Stimulated activated CD8-positive, alpha-beta memory T cell treated with anti-CD3 and anti-CD28 coated beads, Interleukin-12 subunit alpha, Interleukin-12 subunit beta, amount 100 ng/mL, for 1 hour (primary cell): ENCODE measurements at regions not wholly inside any gene's neighbourhood (a gene's known extent, or its start where the extent isn't known, plus 50 kb on each side); places are given as distances from the start of the nearest gene placed in this dataset.

ENCODE experiments used
- DNase-seq: peaks from one replicate; pipeline ENCODE4 v3.0.0-alpha.2; 2020; ENCODE audit warnings: low read depth

DNA sequence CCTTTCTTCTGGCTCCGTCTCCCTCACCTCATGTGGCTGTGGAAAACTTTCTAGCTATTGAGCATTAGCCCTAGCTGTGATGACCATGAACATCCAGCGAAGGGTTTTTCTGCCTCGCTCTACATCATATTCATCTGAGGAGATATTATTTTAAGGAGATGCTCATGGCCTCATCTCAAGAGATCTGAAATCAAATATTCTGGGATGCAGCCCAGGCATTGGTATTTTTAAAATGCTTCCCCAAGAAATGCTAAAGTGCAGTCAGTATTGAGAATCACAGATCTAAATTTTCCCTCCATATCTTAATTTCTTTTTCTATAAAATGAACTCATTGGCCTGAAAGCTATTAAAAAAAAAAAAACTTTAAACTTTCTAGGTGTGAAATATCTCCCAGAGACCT, 238.2 kb upstream of the CELF2 start:
- no peak for DNase-seq

- DNase-seq, result no peak
Measured at GRCh38 chr10:10780746-10781145, 236.9 kb upstream of the CELF2 start.

- no peak for DNase-seq
Measured at GRCh38 chr10:10782603-10783002, 235.1 kb upstream of the CELF2 start.

DNA sequence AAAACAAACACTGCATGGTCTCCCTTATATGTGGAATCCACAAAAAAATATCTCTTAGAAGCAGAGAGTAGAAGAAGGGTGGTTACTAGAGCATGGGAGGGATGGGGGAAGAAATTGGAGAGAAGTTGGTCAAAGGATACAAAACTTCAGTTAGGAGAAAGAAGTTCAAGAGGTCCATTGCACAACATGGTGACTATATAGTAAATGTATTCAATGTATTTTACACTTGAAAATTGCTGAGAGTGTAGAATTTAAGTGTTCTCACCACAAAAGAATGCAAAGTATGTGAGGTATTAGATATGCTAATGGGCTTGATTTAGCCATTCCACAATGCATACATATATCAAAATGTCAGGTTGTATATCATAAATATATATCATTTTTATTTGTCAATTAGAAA, 232.0 kb upstream of the CELF2 start:
- no peak for DNase-seq

DNA sequence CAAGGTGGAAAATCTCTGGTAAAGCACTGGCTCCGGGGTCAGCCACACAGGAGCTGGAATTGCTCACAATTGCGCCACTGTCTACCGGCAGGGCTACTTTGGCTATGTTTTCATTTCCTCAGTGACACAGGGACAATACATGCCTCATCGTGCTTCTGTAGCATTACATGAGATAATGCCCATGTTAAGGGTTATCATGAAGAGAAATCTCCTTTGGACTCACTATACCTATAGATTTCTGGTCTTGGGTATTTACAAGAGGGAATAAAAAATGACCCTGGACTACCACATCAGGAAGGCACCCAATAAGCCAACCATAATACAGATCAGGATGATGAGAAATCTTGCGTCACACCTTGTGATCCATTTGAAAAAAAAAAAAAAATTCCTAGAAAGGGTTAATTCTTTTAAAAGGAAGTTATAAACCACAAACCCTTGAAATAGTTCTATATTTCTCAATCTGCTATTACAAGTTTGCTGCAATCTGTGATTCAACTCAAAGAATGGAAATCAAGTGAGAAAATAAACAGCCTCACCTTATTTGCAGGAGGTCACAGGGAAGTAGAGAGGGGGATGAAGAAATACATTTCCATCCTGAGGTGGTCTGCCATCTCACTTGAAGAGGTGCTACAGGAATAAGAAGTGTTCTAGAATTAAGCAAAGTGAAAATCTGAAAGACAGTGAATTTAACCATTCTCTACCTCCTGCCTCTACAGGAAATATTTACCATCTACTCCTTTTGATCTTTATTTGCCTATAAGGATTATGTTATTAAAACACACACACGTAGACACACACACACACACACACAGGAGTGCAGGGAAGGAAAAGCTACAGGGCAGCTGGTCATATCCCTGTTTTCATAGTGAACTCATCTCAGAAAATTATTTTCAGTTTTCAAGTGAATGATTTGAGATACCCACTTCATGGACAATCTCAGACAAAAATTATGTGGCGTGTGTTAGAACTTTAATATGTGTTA, 231.3 kb upstream of the CELF2 start:
- DNase-seq, result no peak

DNA sequence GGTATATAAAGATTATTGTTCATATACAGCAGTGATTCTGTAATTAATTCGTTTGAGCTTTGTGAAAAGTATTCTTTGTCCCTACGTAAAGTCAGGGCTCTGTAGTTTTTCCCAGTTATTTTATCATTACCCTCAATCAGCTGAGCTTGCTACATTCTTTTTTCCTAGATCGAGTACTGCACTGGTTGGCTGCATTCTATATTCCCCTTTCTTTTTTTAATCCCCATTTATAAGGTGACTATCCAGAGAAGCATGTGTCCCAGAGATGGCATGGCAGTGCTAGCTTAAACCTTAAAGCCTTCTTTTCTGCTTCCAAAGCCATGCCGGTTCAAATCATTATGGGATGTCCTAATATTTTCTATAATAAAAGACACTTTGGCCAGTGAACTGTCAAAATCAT, 230.1 kb upstream of the CELF2 start:
- DNase-seq, result no peak

DNA sequence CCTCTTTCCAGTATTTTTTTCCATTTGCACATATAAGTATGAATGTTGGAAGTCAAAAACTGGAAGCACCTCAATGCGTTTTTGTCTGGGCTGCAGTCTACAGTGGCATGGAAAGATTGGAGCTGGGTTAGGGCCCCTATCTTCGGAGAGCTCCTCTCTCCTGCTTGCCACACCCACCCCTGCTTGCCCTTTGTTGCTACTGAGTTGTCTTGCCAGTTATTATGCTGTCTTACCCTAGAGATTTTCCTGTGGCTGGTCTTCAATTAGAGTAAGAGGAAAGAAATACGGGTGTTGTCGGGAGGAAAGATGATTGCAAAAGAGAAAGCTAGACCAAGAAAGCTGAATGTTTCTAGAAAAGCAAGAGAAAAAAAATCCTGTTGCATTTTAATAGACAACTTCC, 228.9 kb upstream of the CELF2 start:
- no peak for DNase-seq

DNA sequence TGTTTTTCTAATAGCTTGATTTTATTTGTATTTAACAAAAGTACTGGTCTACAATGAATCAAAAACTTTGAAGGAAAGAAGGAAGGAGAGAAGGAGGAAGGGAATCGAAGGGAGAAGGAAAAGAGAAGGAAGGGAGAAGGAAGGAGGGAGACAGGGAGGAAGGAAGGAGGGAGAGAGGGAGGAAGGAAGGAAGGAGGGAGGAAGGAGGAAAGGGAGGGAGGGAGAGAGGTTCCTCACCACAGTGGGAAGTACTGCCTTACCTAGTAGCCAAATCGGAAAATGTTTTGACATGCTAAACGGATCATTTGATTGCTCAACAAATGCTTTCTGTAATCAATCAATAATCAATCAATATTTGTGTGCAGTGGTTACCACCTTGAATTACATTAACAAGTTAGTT, 225.8 kb upstream of the CELF2 start:
- DNase-seq, result no peak

GRCh38 chr10:10792681-10793080, 225.0 kb upstream of the CELF2 start:
- DNase-seq, result no peak

- DNase-seq, result no peak
Measured at GRCh38 chr10:10794046-10794445, 223.6 kb upstream of the CELF2 start.

- DNase-seq, result no peak
Measured at GRCh38 chr10:10794791-10795191, 222.9 kb upstream of the CELF2 start.

DNA sequence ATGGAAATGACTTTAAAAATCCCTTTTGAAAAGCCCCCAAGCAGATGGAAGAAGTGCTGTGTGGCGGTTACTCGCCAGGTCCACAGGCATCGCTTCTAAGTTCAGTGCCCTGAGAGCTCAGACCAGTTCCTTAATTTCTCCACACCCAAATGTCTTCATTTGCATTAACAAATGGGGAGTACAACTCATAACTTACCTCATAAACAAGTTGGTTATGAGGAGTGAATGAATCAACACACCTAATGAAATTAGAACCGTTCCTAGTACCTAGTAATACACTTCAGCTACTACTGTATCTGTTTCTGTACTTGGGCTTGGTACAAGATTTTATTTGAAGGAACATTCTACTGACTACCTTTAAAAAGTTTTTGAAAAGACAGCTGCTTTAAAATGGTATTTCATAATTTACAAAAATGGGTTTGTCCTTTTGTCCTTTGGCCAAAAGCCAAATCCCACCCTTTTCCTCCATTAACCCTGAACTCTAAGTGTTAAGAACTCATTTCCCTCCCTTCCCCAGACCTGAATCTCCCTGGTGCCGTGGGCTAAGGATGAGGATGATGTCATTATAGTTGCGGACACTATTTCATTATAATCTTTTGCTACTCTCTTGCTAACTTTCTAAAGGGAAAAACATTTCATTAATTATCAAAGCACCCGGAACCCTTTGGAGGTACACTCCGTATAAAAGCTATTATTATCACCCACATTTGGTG, 221.5 kb upstream of the CELF2 start:
- no peak for DNase-seq

- no peak for DNase-seq
Measured at GRCh38 chr10:10796774-10797415, 220.8 kb upstream of the CELF2 start.

GRCh38 chr10:10797513-10797912, 220.2 kb upstream of the CELF2 start:
- DNase-seq, result no peak

- no peak for DNase-seq
Measured at GRCh38 chr10:10798102-10798863, 219.4 kb upstream of the CELF2 start.

- DNase-seq, result no peak
Measured at GRCh38 chr10:10798864-10799192, 218.8 kb upstream of the CELF2 start.

DNA sequence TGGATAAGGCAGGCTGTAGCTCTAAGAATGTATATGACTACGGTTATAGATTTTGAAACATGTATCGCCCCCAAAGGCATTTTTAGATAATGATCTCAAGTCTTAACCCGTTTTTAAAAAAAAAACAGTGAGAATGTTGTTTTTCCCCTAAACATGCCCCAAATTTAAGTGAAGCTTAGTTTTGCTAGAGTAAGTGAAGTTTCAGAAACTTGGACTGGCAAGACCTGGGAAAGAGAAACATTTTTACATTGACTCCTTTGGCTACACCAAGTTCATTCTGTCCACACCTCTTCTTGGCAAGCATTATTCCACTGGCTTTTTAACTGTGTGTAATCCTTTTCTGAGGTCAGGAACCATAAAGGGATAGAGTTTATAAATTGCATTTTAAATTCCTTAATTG, 216.7 kb upstream of the CELF2 start:
- no peak for DNase-seq

DNA sequence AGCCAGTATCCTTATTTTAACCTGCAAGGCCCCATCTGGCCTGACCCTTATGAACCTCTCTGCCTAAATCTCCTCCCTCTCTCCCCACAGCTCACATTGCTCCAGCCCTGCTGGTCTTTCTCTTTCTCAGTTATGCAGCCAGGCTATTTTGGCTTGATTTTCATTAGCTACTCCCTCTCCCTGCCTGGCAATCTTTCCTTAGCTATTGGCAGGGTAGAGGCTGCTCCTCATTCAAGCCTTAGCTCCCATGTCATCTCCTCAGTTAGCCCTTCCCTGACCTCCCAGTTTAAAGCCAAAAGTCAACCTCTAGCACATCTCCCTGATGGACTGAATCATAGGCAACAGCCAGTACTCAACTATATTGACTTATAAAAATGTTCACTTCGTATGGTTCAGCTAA, 214.4 kb upstream of the CELF2 start:
- no peak for DNase-seq

DNA sequence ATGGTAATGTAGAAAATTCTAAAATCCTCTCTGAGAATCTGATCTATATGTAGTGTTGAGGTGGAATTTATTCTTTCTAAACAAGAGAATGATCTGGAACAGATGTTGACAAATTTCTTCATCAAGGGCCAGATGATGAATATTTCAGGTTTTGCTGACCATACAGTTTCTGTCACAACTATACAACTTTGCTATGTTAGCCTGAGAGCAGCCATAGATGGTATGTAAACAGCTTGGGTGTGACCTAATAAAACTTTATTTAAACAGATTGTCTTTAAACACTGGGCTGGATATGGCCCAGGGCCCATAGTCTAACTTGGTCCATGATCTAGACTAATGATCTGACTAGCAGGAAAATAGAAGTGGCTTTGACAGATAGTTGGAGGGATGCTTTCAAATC, 213.6 kb upstream of the CELF2 start:
- DNase-seq, result no peak

DNA sequence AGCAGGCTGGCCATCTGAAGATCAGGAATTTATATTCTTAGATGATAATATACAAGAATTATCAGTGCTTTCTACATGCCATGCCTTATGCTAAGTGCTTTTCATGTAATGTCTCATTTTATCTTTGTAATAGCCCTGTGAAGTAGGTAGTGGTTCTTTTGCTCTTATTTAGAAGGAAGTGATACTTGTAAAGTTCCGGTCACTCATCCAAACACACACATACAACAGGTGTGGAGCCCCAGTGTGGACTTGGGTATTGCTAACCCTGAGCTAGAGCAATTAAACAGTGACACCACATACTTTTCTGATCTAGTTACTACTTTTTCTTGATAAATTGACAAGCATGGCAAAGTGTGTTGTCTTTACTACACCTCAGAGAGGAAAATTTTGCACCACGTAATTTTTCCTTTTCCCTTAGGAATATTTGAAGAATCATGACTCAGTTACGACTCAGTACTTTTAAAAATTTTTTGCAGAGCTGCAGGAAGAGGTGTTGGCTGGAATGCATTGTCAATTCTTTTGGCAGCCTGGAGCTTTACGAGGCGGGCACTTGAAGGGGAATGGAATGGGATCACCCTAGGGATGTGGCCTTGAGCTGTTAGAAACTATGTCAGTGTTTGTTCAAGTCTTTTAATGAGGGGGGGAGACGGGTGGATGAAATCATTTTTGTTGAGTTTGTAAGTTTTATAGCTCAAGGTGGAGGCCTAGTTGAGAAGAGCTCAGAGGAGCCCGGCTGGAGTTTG, 212.5 kb upstream of the CELF2 start:
- DNase-seq, result no peak

GRCh38 chr10:10807106-10807505, 210.6 kb upstream of the CELF2 start:
- DNase-seq, result no peak

DNA sequence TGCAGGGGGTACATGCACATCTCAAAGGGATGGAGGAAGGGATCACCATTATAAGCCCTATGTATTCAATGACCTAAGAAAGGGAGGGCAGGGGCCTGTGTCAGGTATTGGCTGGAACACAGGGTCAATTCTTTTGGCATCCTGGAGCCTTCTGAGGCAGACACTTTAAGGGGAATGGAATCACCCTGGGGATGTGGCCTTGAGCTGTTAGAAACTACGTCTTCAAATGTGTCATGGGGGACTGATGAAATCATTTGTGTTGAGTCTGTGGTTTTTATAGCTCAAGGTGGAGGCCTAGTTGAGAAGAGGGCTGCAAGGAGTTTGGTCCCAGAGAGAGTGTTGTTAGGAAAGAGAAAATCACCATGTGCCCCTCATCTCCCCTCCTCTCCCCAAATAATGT, 206.1 kb upstream of the CELF2 start:
- no peak for DNase-seq
